SU-DHL-6 (cell line): ENCODE measurements at regions not wholly inside any gene's neighbourhood (a gene's known extent, or its start where the extent isn't known, plus 50 kb on each side); places are given as distances from the start of the nearest gene placed in this dataset.

ENCODE experiments used
- H2AFZ ChIP-seq: fragments of 200-600 bp; sonication (generic); 2 replicates; pipeline ENCODE4 v1.6.1; 2014; ENCODE audit warnings: low read depth, mild to moderate bottlenecking, moderate library complexity, mixed read lengths, antibody characterized with exemption, low read length; ENCODE audit not compliant: severe bottlenecking
- H3F3A ChIP-seq: fragments of 200-600 bp; shearing (Covaris generic); 2 replicates; pipeline ENCODE4 v1.6.0; 2016; ENCODE audit warnings: antibody characterized with exemption, mild to moderate bottlenecking; ENCODE audit not compliant: insufficient read depth
- H3K27ac ChIP-seq: fragments of 200-600 bp; sonication (generic); 2 replicates; pipeline ENCODE4 v1.5.1; 2016; ENCODE audit warnings: low read depth, mild to moderate bottlenecking, low read length, moderate library complexity, mixed read lengths
- H3K27me3 ChIP-seq: fragments of 200-600 bp; sonication (generic), shearing (Covaris generic); 2 replicates; pipeline ENCODE4 v1.6.0; 2014; ENCODE audit warnings: mild to moderate bottlenecking, low read length
- H3K36me3 ChIP-seq: fragments of 200-600 bp; sonication (generic); 2 replicates; pipeline ENCODE4 v1.6.1; 2014; ENCODE audit warnings: mild to moderate bottlenecking, low read length, mixed read lengths
- H3K4me2 ChIP-seq: fragments of 300-600, 200-600 bp; shearing (Covaris generic), sonication (generic); 2 replicates; pipeline ENCODE4 v1.6.0; 2014; ENCODE audit warnings: low read length, low read depth, mild to moderate bottlenecking; ENCODE audit not compliant: poor library complexity, severe bottlenecking
- H3K4me3 ChIP-seq: fragments of 200-600 bp; sonication (generic); 2 replicates; pipeline ENCODE4 v1.5.1; 2014; ENCODE audit warnings: antibody characterized with exemption, low read length, mild to moderate bottlenecking, mixed read lengths; ENCODE audit not compliant: insufficient read depth, poor library complexity, severe bottlenecking
- H3K79me2 ChIP-seq: fragments of 200-600 bp; sonication (generic); 2 replicates; pipeline ENCODE4 v1.6.1; 2014; ENCODE audit warnings: mild to moderate bottlenecking, low read length, moderate library complexity; ENCODE audit not compliant: insufficient read depth
- H3K9ac ChIP-seq: fragments of 200-600 bp; sonication (generic); 2 replicates; pipeline ENCODE4 v1.7.0; 2014; ENCODE audit warnings: mild to moderate bottlenecking, low read length
- H3K9me2 ChIP-seq: fragments of 200-600 bp; sonication (generic); replicated peaks from 2 replicates; pipeline ENCODE4 v1.6.1; 2014; ENCODE audit warnings: low read length; ENCODE audit not compliant: insufficient read depth
- H3K9me3 ChIP-seq: fragments of 200-600 bp; sonication (generic); 2 replicates; pipeline ENCODE4 v1.6.1; 2014; ENCODE audit warnings: low read length, mixed read lengths; ENCODE audit not compliant: insufficient read depth
- H4K20me1 ChIP-seq: fragments of 200-600 bp; sonication (generic); 2 replicates; pipeline ENCODE4 v1.6.1; 2014; ENCODE audit warnings: low read depth, mild to moderate bottlenecking, antibody characterized with exemption, low read length, moderate library complexity, mixed read lengths
- CTCF ChIP-seq: fragments of 200-600 bp; sonication (generic); IDR thresholded peaks from one replicate; pipeline ENCODE4 v1.5.1; 2017; ENCODE audit warnings: antibody characterized with exemption, mild to moderate bottlenecking, low read length, moderate library complexity; ENCODE audit not compliant: insufficient read depth, poor library complexity, severe bottlenecking
- EZH2phosphoT487 ChIP-seq: fragments of 200-600 bp; sonication (generic), shearing (Covaris generic); conservative IDR thresholded peaks from 2 replicates; pipeline ENCODE4 v1.6.1; 2018; ENCODE audit warnings: mild to moderate bottlenecking, antibody characterized with exemption, low read length, moderate library complexity, mixed read lengths

DNA sequence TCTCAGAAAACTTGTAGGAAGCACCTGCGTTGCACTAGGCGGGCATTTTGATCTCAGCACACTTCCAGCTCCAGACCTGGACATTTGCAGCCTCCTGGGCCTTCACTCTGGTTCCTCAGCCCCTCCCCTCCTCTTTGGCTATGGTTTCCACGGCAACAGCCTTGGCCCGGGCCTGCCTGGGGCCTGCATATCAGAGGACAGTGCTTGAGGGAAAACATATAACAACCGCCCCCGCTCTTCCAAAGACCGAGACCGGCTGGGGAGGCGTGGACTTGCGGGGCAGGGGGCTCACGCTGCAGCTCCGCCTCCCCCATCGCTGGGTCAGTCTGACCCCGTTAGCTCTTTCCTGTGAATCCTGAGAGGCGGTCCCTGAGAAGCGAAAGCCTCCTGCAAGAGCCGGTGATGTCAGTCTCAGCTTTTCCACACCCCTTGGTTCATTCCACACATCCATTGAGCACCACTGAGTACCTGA is 125.7 kb upstream of the PEG3 start:
- H3K9me3 ChIP-seq: no peaks in the 10 kb centered on the region
- no peak overlapping the region for H3K27ac ChIP-seq
- no peak overlapping the region for H2AFZ ChIP-seq
- TF ChIP-seq EZH2phosphoT487 (no peak), CTCF (no peak)
- H3K79me2 ChIP-seq: no peaks in the 10 kb centered on the region
- no peaks in the 10 kb centered on the region for H3K9me2 ChIP-seq
- H4K20me1 ChIP-seq: no peaks in the 10 kb centered on the region
- H3K27me3 ChIP-seq: no peaks in the 10 kb centered on the region
- no peaks in the 10 kb centered on the region for H3K36me3 ChIP-seq
- H3K4me2 ChIP-seq: no peak overlapping the region
- H3F3A ChIP-seq: no peaks in the 10 kb centered on the region
- no peak overlapping the region for H3K4me3 ChIP-seq
- H3K9ac ChIP-seq: no peak overlapping the region

DNA sequence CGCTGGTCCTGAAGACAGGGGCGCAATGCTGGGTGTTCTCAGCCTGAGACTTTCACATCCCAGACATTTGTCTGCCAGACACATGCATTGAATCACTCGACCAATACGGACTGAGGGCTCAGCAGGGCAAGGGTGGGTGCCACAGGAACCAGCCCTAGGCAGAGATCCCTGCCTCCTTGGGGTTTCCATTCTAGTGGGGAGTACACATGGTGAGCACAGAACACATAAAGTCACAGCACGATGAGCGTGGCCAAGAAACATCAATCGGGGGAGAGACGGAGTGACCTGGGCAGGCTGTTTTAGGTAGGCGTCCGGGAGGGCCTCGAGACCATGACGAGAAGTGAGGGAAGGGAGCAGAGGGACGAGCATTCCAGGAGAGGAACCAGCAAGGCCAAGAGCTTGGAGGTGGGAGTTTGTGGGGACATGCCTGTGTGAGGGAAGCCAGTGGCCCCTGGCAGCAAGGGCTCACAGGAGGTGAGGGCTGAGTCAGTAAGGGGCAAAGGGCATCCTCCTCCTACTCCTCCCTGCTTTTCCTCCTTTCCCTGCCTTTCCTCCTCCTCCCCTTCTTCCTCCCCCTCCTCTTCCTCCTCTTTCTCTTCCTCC is 126.3 kb upstream of the PEG3 start:
- H3K9me2 ChIP-seq: no peaks in the 10 kb centered on the region
- no peaks in the 10 kb centered on the region for H3K36me3 ChIP-seq
- no peaks in the 10 kb centered on the region for H3K27me3 ChIP-seq
- no peak overlapping the region for H3K27ac ChIP-seq
- no peak overlapping the region for H2AFZ ChIP-seq
- H3K4me3 ChIP-seq: no peak overlapping the region
- no peak overlapping the region for H3K9ac ChIP-seq
- no peak for TF ChIP-seq CTCF
- TF ChIP-seq EZH2phosphoT487: no peak
- no peaks in the 10 kb centered on the region for H3K9me3 ChIP-seq
- H3K4me2 ChIP-seq: no peak overlapping the region
- no peaks in the 10 kb centered on the region for H4K20me1 ChIP-seq
- no peaks in the 10 kb centered on the region for H3K79me2 ChIP-seq
- no peaks in the 10 kb centered on the region for H3F3A ChIP-seq

DNA sequence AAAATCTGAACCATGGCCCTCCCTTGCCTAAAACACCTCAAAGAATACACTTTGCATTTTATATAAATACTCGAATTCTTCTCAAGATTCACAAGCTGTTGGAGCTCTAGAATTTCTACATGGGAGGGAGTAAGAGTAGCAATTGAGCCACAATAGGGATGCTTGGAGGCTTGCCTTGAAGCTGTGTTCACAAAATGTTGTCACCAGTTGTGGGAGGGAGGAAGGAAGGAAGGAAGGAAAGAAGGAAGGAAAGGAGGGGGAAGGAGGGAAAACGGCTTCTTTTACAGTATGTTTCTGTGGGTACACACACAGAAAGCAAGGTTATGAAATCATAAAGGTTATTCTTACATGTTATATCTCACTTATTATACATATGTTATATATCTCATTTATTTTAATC is 128.6 kb upstream of the PEG3 start:
- no peaks in the 10 kb centered on the region for H3F3A ChIP-seq
- no peak overlapping the region for H3K9ac ChIP-seq
- no peak overlapping the region for H3K4me3 ChIP-seq
- TF ChIP-seq EZH2phosphoT487 (no peak), CTCF (no peak)
- H3K79me2 ChIP-seq: no peaks in the 10 kb centered on the region
- H3K36me3 ChIP-seq: no peaks in the 10 kb centered on the region
- no peaks in the 10 kb centered on the region for H3K9me2 ChIP-seq
- no peaks in the 10 kb centered on the region for H4K20me1 ChIP-seq
- H3K27ac ChIP-seq: no peak overlapping the region
- H2AFZ ChIP-seq: no peak overlapping the region
- no peak overlapping the region for H3K4me2 ChIP-seq
- H3K9me3 ChIP-seq: no peaks in the 10 kb centered on the region
- H3K27me3 ChIP-seq: no peaks in the 10 kb centered on the region

DNA sequence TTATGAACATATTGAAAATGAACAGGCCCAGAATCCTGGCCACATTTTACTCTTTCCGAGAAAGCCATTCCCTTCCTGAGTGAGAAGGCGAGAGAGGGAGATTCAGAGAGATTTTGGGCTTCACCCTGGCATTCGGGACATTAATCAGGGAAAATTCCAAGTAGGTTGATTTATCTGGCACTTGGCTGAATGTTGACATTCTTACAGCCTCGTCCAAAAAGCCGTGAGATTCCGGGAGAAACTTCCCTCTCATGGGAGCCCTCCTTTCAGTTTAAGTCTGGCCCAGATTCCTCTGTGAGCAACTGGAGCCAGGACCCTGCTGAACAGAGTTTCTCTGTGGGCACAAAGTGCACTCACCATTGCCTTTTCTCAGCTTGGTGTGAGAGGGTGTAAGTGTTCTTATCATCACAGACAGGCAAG is 129.2 kb upstream of the PEG3 start:
- H3K9ac ChIP-seq: no peak overlapping the region
- H3K27me3 ChIP-seq: no peaks in the 10 kb centered on the region
- no peaks in the 10 kb centered on the region for H3K36me3 ChIP-seq
- no peak for TF ChIP-seq CTCF
- no peak for TF ChIP-seq EZH2phosphoT487
- no peaks in the 10 kb centered on the region for H3K79me2 ChIP-seq
- H2AFZ ChIP-seq: no peak overlapping the region
- H3K9me3 ChIP-seq: no peaks in the 10 kb centered on the region
- no peaks in the 10 kb centered on the region for H3F3A ChIP-seq
- no peaks in the 10 kb centered on the region for H4K20me1 ChIP-seq
- H3K4me3 ChIP-seq: no peak overlapping the region
- no peak overlapping the region for H3K27ac ChIP-seq
- H3K9me2 ChIP-seq: no peaks in the 10 kb centered on the region
- H3K4me2 ChIP-seq: no peak overlapping the region
